GM12891 (cell line): ENCODE measurements at regions not wholly inside any gene's neighbourhood (a gene's known extent, or its start where the extent isn't known, plus 50 kb on each side); places are given as distances from the start of the nearest gene placed in this dataset.

Source experiments
- POLR2A ChIP-seq: IDR thresholded peaks from 2 replicates; pipeline ENCODE4 v1.6.1; 2011; ENCODE audit warnings: low read depth, low read length, control low read depth
- POLR2AphosphoS5 ChIP-seq: IDR thresholded peaks from 2 replicates; pipeline ENCODE4 v1.6.1; 2011; ENCODE audit warnings: low read depth, low read length, control low read depth
- TAF1 ChIP-seq: IDR thresholded peaks from 2 replicates; pipeline ENCODE4 v1.6.1; 2011; ENCODE audit warnings: low read depth, low read length, control low read depth

- TF ChIP-seq POLR2AphosphoS5 (no peak), POLR2A (no peak), TAF1 (no peak)
These were observed 762.4 kb downstream of the REEP3 start for GRCh38 chr10:64283621-64284020.
